22Rv1 (cell line): ENCODE measurements at regions not wholly inside any gene's neighbourhood (a gene's known extent, or its start where the extent isn't known, plus 50 kb on each side); places are given as distances from the start of the nearest gene placed in this dataset.

Experiments
- H3K27ac ChIP-seq: fragments of 450-650 bp; 2 replicates; pipeline ENCODE4 v1.5.1; 2017
- ZFX ChIP-seq: fragments of 450-650 bp; IDR thresholded peaks from 2 replicates; pipeline ENCODE4 v1.6.1; 2017; ENCODE audit warnings: antibody characterized with exemption, borderline replicate concordance
- TF ChIP-seq, protein P1 (sequence below): fragments of 450-650 bp; IDR thresholded peaks from 2 replicates; pipeline ENCODE4 v1.5.1; 2017; ENCODE audit warnings: mild to moderate bottlenecking

- H3K27ac ChIP-seq = no peak overlapping the region
- TF ChIP-seq, protein P1, sequence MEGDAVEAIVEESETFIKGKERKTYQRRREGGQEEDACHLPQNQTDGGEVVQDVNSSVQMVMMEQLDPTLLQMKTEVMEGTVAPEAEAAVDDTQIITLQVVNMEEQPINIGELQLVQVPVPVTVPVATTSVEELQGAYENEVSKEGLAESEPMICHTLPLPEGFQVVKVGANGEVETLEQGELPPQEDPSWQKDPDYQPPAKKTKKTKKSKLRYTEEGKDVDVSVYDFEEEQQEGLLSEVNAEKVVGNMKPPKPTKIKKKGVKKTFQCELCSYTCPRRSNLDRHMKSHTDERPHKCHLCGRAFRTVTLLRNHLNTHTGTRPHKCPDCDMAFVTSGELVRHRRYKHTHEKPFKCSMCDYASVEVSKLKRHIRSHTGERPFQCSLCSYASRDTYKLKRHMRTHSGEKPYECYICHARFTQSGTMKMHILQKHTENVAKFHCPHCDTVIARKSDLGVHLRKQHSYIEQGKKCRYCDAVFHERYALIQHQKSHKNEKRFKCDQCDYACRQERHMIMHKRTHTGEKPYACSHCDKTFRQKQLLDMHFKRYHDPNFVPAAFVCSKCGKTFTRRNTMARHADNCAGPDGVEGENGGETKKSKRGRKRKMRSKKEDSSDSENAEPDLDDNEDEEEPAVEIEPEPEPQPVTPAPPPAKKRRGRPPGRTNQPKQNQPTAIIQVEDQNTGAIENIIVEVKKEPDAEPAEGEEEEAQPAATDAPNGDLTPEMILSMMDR = no peak
- TF ChIP-seq ZFX = no peak
These were observed 275.1 kb downstream of the C6orf118 start for GRCh38 chr6:165034271-165034741.

- H3K27ac ChIP-seq = no peak overlapping the region
- no peak for TF ChIP-seq ZFX
- TF ChIP-seq, protein P1 = no peak
These were observed 277.9 kb downstream of the C6orf118 start for GRCh38 chr6:165031502-165031901.

DNA sequence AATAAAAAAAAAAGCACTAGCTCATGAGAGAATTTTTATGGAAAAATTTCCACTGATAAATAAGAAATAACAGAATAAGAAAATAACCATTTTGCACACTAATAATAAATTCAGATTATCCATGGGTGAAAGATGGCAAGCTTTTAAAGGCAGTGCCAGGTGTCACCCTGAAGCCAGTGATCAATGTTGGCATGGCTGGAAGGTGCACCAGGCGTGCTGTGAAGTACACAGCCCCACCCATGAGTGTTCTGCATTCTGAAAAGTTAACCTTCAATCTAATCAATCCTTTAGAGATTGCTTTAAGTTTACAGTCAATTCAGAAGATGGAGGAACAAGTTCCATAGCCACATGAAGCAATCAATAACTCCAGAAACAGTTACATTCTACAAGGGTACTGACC, 284.4 kb downstream of the C6orf118 start:
- no peak for TF ChIP-seq ZFX
- no peak overlapping the region for H3K27ac ChIP-seq

- no peak overlapping the region for H3K27ac ChIP-seq
- no peak for TF ChIP-seq ZFX
- TF ChIP-seq, protein P1 = no peak
These were observed 289.7 kb downstream of the C6orf118 start for GRCh38 chr6:165019681-165020080.

DNA sequence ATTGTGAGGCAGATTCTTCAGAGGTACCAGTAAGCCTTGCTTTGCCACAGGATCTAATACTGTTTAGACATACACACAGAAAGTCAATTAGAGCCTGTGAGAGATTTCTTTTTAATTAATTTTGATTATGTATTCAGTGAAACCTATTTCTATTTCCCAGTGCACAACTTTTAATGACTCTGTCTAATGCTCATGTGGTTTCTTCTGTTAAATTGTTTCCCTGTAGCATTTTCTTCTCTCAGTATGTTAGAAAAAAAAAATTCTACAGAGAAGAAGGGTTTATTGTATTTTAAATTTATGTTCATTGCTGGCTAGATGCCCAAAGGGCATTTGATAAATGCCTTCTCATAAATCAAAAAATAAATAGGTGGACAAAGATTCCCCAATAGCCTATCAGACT, 293.7 kb downstream of the C6orf118 start:
- TF ChIP-seq, protein P1 = no peak
- TF ChIP-seq ZFX = no peak
- no peak overlapping the region for H3K27ac ChIP-seq

DNA sequence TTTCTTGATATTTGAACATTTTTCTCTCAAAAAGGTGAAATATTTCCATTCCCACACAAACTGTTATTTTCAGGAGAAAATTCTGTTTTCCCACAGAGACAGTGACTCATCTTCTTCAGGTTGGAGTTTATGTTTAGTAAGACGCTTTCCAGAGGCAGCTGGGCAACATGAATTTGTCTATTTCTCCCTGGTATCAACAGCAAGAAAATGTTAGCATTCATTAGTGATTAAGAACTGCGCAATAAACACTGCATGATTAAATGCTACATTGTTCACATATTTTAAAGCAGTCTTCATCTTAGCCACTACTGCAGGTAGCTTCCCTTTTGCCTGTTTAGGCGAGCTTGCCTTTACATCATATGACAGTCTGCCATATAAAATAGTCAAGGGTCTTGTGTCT, 295.7 kb downstream of the C6orf118 start:
- TF ChIP-seq, protein P1 = no peak

GRCh38 chr6:165012183-165012582, 297.2 kb downstream of the C6orf118 start:
- TF ChIP-seq ZFX = no peak
- TF ChIP-seq, protein P1 = no peak
- H3K27ac ChIP-seq = no peak overlapping the region

More for the DNA sequence above, 295.7 kb downstream of the C6orf118 start:
- no peak overlapping the region for H3K27ac ChIP-seq
